HG02884 (cell line): ENCODE measurements at regions not wholly inside any gene's neighbourhood (a gene's known extent, or its start where the extent isn't known, plus 50 kb on each side); places are given as distances from the start of the nearest gene placed in this dataset.
"Not testable (repeated sequence)": the region's sequence is repeated elsewhere in the genome, so short reads cannot be mapped to it uniquely, and the experiment has no call there.

Experiments
- ATAC-seq: cut with Tn5 transposase; IDR thresholded peaks from one replicate; pipeline ENCODE4 v1.9.1; 2021; ENCODE audit warnings: mild to moderate bottlenecking, moderate library complexity; ENCODE audit not compliant: unreplicated experiment

GRCh38 chr6:81371930-81372329, 380.6 kb downstream of the TENT5A start:
- no peak for ATAC-seq

- ATAC-seq, result no peak
These were observed 385.5 kb downstream of the TENT5A start for GRCh38 chr6:81366972-81367371.

DNA sequence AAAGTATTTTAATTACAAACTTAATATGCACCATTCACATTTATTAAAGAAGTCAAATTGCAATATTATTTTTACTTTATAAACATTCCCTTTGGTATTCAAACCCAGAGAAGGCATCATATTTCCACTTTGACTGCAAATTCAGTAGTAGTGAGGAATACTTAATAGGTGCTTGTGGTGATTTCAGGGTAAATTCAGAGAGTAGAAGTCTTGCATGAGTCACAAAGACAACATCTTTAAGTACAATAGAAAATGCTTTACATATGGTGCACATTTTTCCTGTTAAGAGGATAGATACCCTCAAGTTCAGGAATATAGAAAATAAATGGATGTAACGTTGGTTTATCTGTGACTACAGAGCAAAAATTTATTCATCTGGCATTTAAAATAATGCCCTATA, 390.2 kb downstream of the TENT5A start:
- ATAC-seq, result no peak

DNA sequence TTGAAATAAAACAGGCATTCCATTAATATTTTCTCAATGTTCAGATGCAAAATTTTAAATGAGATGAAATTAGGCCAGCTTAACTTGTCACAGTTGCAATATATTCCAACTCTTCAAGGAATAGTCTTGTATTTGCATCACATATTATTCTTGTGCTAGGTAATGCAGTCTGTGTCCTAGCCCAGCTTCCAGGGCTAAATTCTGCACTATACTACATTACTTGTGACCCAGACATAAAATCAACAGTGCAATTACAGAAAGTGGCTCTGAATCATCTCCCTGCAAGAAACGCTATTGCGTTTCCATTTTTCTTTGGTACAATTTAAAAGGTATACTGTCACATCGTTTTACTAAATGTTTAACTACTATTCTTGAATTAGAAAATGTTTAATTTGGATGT, 399.2 kb downstream of the TENT5A start:
- no peak for ATAC-seq

DNA sequence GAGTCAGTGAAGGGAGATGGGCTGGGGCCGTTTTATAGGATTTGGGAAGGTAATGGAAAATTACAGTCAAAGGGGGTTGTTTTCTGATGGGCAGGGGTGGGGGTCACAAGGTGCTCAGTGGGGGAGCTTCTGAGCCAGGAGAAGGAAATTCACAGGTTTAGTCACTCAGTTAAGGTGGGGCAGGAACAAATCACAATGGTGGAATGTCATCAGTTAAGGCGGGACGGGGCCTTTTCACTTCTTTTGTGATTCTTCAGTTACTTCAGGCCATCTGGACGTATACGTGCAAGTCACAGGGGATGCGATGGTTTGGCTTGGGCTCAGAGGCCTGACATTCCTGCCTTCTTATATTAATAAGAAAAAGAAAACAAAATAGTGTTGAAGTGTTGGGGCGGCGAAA, 408.5 kb downstream of the TENT5A start:
- ATAC-seq, result not testable (repeated sequence)

- no peak for ATAC-seq
These were observed 411.5 kb downstream of the TENT5A start for GRCh38 chr6:81340946-81341345.

DNA sequence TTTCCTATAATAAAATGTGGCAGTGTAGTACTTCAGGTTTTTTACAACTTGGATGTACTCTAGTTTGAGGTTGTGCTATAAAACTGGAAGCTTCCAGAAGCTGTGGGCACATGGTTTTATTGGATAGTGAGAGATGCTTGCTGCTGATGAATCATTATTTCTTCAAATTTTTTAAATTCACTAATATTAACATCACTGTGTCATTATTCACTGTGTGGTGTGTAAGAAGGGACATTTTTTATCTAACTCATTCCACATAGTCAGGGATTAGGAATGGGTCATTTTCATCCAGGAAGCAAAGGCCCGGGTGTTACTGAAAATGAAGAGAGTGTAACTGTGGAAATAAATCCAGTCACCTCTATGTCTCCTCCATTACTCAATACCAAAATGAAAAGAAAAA, 421.0 kb downstream of the TENT5A start:
- no peak for ATAC-seq

- ATAC-seq, result no peak
These were observed 423.8 kb downstream of the TENT5A start for GRCh38 chr6:81328700-81329099.

- ATAC-seq, result no peak
These were observed 425.5 kb downstream of the TENT5A start for GRCh38 chr6:81326881-81327561.

GRCh38 chr6:81309811-81310210, 442.7 kb downstream of the TENT5A start:
- no peak for ATAC-seq

DNA sequence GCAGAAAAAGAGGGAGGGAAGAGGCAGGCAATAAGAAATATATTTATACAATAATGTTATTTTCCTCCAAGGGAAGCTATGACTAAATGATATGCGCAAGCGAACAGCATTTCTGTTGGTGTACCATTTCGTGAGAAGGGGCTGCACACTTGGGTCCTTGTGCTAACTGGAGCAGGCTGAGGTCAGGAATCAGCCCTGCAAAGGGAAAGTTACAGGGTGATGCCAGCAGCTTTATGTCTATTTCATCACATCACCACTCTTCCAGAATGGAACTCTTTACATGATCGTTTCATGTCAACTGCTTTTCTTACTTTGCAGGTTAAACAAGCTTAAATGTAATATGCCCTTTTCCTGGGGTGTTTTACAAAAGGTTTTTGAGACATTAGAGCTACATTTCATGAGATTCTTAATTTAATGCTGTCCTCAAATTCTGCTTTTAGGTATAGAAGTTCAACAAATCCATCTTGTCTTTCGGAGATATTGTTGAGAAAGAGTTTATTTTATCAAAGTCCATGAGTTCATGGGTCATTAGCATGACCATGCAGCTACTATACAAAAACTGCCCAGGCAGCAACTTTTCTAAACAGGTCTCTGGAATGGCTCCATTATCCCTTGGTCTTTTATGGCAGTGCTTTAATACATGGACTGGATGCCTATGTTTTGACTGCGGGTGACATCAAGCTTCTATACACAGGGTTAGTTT, 443.8 kb downstream of the TENT5A start:
- no peak for ATAC-seq

GRCh38 chr6:81307651-81308214, 444.7 kb downstream of the TENT5A start:
- no peak for ATAC-seq

DNA sequence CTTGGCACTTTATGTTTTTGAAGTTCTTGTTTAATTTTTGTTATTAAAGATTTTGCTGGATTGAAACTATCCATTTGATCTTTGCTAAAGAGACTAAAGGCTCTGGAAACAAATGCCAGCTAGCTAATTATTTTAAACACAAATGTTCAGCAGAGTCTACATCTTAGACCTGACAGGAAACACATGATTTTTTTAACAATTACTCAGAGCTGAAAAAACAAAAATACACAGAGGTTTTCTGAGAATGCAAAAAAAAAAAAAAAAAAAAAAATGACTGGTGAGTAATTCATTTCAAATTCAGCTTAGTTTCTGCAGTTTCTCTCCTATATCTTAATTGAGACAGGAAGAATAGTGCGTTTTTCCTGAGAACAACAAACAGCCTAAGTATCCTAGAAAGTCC, 448.0 kb downstream of the TENT5A start:
- no peak for ATAC-seq

DNA sequence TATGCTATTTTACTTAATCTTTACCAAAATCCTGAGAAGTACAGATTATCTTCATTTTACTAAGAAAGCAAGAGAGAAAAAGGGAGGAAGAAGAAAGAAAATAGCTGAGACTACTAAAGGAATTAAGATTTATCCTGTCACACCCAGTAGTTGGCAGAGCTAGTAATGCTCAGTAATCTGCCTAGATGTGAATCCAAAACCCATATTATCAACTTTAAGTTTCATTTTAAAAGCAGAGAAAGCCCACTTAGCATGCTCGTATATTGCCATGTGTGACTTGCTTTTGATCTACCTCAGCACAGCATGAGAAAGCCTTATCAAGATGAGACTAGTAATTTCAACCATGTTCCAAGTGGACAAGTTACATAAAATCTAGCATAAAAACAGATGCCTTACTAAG, 451.5 kb downstream of the TENT5A start:
- no peak for ATAC-seq

- ATAC-seq, result no peak
These were observed 453.7 kb downstream of the TENT5A start for GRCh38 chr6:81298751-81299150.

- no peak for ATAC-seq
These were observed 457.2 kb downstream of the TENT5A start for GRCh38 chr6:81295310-81295709.

GRCh38 chr6:81293896-81294295, 458.6 kb downstream of the TENT5A start:
- no peak for ATAC-seq

- ATAC-seq, result no peak
These were observed 463.3 kb downstream of the TENT5A start for GRCh38 chr6:81289229-81289628.

DNA sequence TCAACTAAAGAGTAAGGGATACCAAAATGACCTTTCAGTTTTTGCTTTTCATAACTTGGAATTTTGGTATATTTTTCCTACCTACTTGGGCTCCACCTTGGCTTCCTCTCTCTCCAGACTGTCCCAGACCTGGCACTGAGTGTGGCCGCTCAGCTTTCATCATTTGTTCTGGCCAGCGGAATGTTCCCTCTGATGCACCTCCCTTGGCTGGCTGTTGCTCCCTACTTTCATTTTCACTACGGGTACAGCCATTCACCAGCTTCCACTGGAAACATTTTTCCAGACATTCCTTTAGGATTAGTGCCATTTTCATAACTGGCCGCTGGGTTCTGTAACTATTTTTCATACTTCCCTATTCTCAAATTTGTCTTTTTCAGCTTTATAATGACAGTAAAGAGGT, 487.4 kb downstream of the TENT5A start:
- no peak for ATAC-seq

DNA sequence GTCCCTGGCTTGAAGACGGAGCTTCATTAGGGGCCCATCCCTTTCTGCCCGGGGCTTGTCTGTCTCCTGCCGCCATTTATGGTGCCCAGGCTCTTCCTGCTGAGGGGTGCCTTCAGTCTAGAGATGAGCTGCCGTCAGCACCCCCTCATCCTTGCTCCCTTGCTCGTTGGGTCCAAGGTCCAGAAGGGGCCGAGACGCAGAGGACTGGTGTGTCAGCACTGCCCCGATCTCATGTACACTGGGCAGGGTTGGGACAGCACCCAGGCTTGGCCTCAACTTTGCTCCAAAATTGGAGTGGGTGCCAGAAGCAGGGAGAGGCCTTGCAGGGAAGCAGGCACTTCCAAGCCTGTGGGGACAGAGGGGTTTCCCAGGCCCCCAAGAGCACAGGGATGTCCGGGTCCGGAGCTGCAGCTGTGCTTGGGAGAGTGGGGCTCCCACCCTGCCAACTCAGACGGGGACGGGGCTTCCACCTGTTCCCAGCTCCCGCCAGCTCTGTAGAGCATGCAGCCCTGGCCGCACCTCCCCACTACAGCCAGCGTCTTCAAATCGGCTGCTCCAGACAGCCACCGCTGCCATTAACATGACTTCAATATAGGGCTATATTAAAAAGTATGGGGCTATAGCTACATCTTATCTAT, 488.8 kb downstream of the TENT5A start:
- no peak for ATAC-seq

GRCh38 chr6:81262656-81263055, 489.8 kb downstream of the TENT5A start:
- no peak for ATAC-seq

DNA sequence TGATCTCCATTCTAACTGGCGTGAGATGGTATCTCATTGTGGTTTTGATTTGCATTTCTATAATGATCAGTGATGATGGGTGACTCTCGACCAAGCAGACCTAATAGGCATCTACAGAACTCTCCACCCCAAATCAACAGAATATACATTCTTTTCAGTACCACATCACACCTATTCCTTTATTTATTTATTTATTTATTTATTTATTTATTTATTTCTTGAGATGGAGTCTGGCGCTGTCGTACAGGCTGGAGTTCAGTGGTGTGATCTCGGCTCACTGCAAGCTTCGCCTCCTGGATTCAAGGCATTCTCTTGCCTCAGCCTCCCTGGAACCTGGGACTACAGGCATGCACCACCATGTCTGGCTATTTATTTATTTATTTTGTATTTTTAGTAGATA, 496.3 kb downstream of the TENT5A start:
- not testable (repeated sequence) for ATAC-seq
